ENCODE measurements at regions not wholly inside any gene's neighbourhood (a gene's known extent, or its start where the extent isn't known, plus 50 kb on each side); places are given as distances from the start of the nearest gene placed in this dataset.
"Not testable (repeated sequence)": the region's sequence is repeated elsewhere in the genome, so short reads cannot be mapped to it uniquely, and the experiment has no call there.

- Histone ChIP-seq H3K9me3 (ENCODE audit: low read depth, low read length) (no peaks in the 10 kb centered on the region), H3K4me3 (no peak overlapping the region), H3K9ac (ENCODE audit: insufficient read length) (no peak overlapping the region), H3K27ac (no peak overlapping the region), H3K36me3 (ENCODE audit: insufficient read depth, low read length) (no peaks in the 10 kb centered on the region)
- TF ChIP-seq EZH2 (IDR thresholded peaks at IDR 0.05): no peak
- TF ChIP-seq POLR2AphosphoS5 (IDR thresholded peaks at IDR 0.05; ENCODE audit: borderline replicate concordance, low read depth, low read length): no peak
- TF ChIP-seq FOXP2 (optimal IDR thresholded peaks at IDR 0.05; ENCODE audit: control extremely low read depth, extremely low read length, insufficient read depth): no peak
- no peak for DNase-seq (ENCODE audit: low read depth, low spot score)
These were observed 716.4 kb upstream of the NOVA1 start for GRCh38 chr14:27314231-27314630.

GRCh38 chr14:27315477-27315876, 717.6 kb upstream of the NOVA1 start:
- no peak overlapping the region for H3K4me3 ChIP-seq
- TF ChIP-seq FOXP2 (optimal IDR thresholded peaks at IDR 0.05; ENCODE audit: control extremely low read depth, extremely low read length, insufficient read depth): no peak
- no peak for TF ChIP-seq POLR2AphosphoS5 (IDR thresholded peaks at IDR 0.05; ENCODE audit: borderline replicate concordance, low read depth, low read length)
- TF ChIP-seq EZH2 (IDR thresholded peaks at IDR 0.05): no peak
- DNase-seq (ENCODE audit: low read depth, low spot score): no peak
- H3K36me3 ChIP-seq (ENCODE audit: insufficient read depth, low read length): no peaks in the 10 kb centered on the region
- H3K9ac ChIP-seq (ENCODE audit: insufficient read length): no peak overlapping the region
- no peaks in the 10 kb centered on the region for H3K9me3 ChIP-seq (ENCODE audit: low read depth, low read length)
- H3K27ac ChIP-seq: no peak overlapping the region

- Histone ChIP-seq H3K27ac (no peak overlapping the region), H3K4me3 (no peak overlapping the region), H3K36me3 (ENCODE audit: insufficient read depth, low read length) (no peaks in the 10 kb centered on the region), H3K9ac (ENCODE audit: insufficient read length) (no peak overlapping the region), H3K9me3 (ENCODE audit: low read depth, low read length) (no peaks in the 10 kb centered on the region)
- DNase-seq (ENCODE audit: low read depth, low spot score): no peak
- TF ChIP-seq EZH2 (IDR thresholded peaks at IDR 0.05) (no peak), POLR2AphosphoS5 (IDR thresholded peaks at IDR 0.05; ENCODE audit: borderline replicate concordance, low read depth, low read length) (no peak), FOXP2 (optimal IDR thresholded peaks at IDR 0.05; ENCODE audit: control extremely low read depth, extremely low read length, insufficient read depth) (no peak)
These were observed 718.1 kb upstream of the NOVA1 start for GRCh38 chr14:27315947-27316346.

- H3K9ac ChIP-seq (ENCODE audit: insufficient read length): no peak overlapping the region
- H3K4me3 ChIP-seq: no peak overlapping the region
- DNase-seq (ENCODE audit: low read depth, low spot score): no peak
- H3K27ac ChIP-seq: no peak overlapping the region
- TF ChIP-seq EZH2 (IDR thresholded peaks at IDR 0.05): no peak
- TF ChIP-seq POLR2AphosphoS5 (IDR thresholded peaks at IDR 0.05; ENCODE audit: borderline replicate concordance, low read depth, low read length): no peak
- TF ChIP-seq FOXP2 (optimal IDR thresholded peaks at IDR 0.05; ENCODE audit: control extremely low read depth, extremely low read length, insufficient read depth): no peak
- no peaks in the 10 kb centered on the region for H3K9me3 ChIP-seq (ENCODE audit: low read depth, low read length)
- no peaks in the 10 kb centered on the region for H3K36me3 ChIP-seq (ENCODE audit: insufficient read depth, low read length)
These were observed 721.1 kb upstream of the NOVA1 start for GRCh38 chr14:27318774-27319420.

- no peak for TF ChIP-seq FOXP2 (optimal IDR thresholded peaks at IDR 0.05; ENCODE audit: control extremely low read depth, extremely low read length, insufficient read depth)
- TF ChIP-seq POLR2AphosphoS5 (IDR thresholded peaks at IDR 0.05; ENCODE audit: borderline replicate concordance, low read depth, low read length): no peak
- TF ChIP-seq EZH2 (IDR thresholded peaks at IDR 0.05): no peak
- Histone ChIP-seq H3K27ac (no peak overlapping the region), H3K36me3 (ENCODE audit: insufficient read depth, low read length) (no peaks in the 10 kb centered on the region), H3K9ac (ENCODE audit: insufficient read length) (no peak overlapping the region), H3K4me3 (no peak overlapping the region), H3K9me3 (ENCODE audit: low read depth, low read length) (peaks cover 3% of the 10 kb centered on the region)
- DNase-seq (ENCODE audit: low read depth, low spot score): no peak
These were observed 722.4 kb upstream of the NOVA1 start for GRCh38 chr14:27320261-27320660.

GRCh38 chr14:27327095-27327494, 729.3 kb upstream of the NOVA1 start:
- Histone ChIP-seq H3K9me3 (ENCODE audit: low read depth, low read length) (peaks cover 4% of the 10 kb centered on the region), H3K9ac (ENCODE audit: insufficient read length) (no peak overlapping the region), H3K4me3 (no peak overlapping the region), H3K27ac (no peak overlapping the region), H3K36me3 (ENCODE audit: insufficient read depth, low read length) (no peaks in the 10 kb centered on the region)
- no peak for TF ChIP-seq POLR2AphosphoS5 (IDR thresholded peaks at IDR 0.05; ENCODE audit: borderline replicate concordance, low read depth, low read length)
- DNase-seq (ENCODE audit: low read depth, low spot score): no peak

- Histone ChIP-seq H3K9ac (ENCODE audit: insufficient read length) (no peak overlapping the region), H3K36me3 (ENCODE audit: insufficient read depth, low read length) (no peaks in the 10 kb centered on the region), H3K9me3 (ENCODE audit: low read depth, low read length) (no peaks in the 10 kb centered on the region), H3K4me3 (no peak overlapping the region), H3K27ac (no peak overlapping the region)
- no peak for TF ChIP-seq POLR2AphosphoS5 (IDR thresholded peaks at IDR 0.05; ENCODE audit: borderline replicate concordance, low read depth, low read length)
- no peak for TF ChIP-seq EZH2 (IDR thresholded peaks at IDR 0.05)
- TF ChIP-seq FOXP2 (optimal IDR thresholded peaks at IDR 0.05; ENCODE audit: control extremely low read depth, extremely low read length, insufficient read depth): no peak
- no peak for DNase-seq (ENCODE audit: low read depth, low spot score)
These were observed 740.2 kb upstream of the NOVA1 start for GRCh38 chr14:27338012-27338411.

- not testable (repeated sequence) for H3K9ac ChIP-seq (ENCODE audit: insufficient read length); H3K36me3 ChIP-seq (ENCODE audit: insufficient read depth, low read length); H3K4me3 ChIP-seq; H3K27ac ChIP-seq; DNase-seq (ENCODE audit: low read depth, low spot score); H3K9me3 ChIP-seq (ENCODE audit: low read depth, low read length)
These were observed 765.2 kb upstream of the NOVA1 start for GRCh38 chr14:27363036-27363435.

GRCh38 chr14:27366596-27366995, 768.8 kb upstream of the NOVA1 start:
- Histone ChIP-seq H3K27ac (no peak overlapping the region), H3K9me3 (ENCODE audit: low read depth, low read length) (no peaks in the 10 kb centered on the region), H3K9ac (ENCODE audit: insufficient read length) (no peak overlapping the region), H3K36me3 (ENCODE audit: insufficient read depth, low read length) (no peaks in the 10 kb centered on the region), H3K4me3 (no peak overlapping the region)
- TF ChIP-seq POLR2AphosphoS5 (IDR thresholded peaks at IDR 0.05; ENCODE audit: borderline replicate concordance, low read depth, low read length) (no peak), FOXP2 (optimal IDR thresholded peaks at IDR 0.05; ENCODE audit: control extremely low read depth, extremely low read length, insufficient read depth) (no peak), EZH2 (IDR thresholded peaks at IDR 0.05) (no peak)
- no peak for DNase-seq (ENCODE audit: low read depth, low spot score)
